ENCODE measurements at regions not wholly inside any gene's neighbourhood (a gene's known extent, or its start where the extent isn't known, plus 50 kb on each side); places are given as distances from the start of the nearest gene placed in this dataset.

GRCh38 chr1:82979593-82980236 lies 1019.2 kb downstream of the TTLL7 start:
- no peak for TF ChIP-seq NR2C2 (CRISPR knock-in tag; IDR thresholded peaks at IDR 0.05)
- TF ChIP-seq CREB1 (CRISPR knock-in tag; IDR thresholded peaks at IDR 0.05), result no peak
- TF ChIP-seq, protein P1, sequence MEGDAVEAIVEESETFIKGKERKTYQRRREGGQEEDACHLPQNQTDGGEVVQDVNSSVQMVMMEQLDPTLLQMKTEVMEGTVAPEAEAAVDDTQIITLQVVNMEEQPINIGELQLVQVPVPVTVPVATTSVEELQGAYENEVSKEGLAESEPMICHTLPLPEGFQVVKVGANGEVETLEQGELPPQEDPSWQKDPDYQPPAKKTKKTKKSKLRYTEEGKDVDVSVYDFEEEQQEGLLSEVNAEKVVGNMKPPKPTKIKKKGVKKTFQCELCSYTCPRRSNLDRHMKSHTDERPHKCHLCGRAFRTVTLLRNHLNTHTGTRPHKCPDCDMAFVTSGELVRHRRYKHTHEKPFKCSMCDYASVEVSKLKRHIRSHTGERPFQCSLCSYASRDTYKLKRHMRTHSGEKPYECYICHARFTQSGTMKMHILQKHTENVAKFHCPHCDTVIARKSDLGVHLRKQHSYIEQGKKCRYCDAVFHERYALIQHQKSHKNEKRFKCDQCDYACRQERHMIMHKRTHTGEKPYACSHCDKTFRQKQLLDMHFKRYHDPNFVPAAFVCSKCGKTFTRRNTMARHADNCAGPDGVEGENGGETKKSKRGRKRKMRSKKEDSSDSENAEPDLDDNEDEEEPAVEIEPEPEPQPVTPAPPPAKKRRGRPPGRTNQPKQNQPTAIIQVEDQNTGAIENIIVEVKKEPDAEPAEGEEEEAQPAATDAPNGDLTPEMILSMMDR (IDR thresholded peaks at IDR 0.05), result no peak
- TF ChIP-seq ATF3 (CRISPR knock-in tag; conservative IDR thresholded peaks at IDR 0.05), result no peak
- TF ChIP-seq ESRRA (CRISPR knock-in tag; IDR thresholded peaks at IDR 0.05; ENCODE audit: borderline replicate concordance), result no peak
- no peak for TF ChIP-seq USF2 (CRISPR knock-in tag; IDR thresholded peaks at IDR 0.05)
- TF ChIP-seq SP1 (CRISPR knock-in tag; conservative IDR thresholded peaks at IDR 0.05), result no peak
- TF ChIP-seq, protein P2, sequence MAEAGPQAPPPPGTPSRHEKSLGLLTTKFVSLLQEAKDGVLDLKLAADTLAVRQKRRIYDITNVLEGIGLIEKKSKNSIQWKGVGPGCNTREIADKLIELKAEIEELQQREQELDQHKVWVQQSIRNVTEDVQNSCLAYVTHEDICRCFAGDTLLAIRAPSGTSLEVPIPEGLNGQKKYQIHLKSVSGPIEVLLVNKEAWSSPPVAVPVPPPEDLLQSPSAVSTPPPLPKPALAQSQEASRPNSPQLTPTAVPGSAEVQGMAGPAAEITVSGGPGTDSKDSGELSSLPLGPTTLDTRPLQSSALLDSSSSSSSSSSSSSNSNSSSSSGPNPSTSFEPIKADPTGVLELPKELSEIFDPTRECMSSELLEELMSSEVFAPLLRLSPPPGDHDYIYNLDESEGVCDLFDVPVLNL (CRISPR knock-in tag; IDR thresholded peaks at IDR 0.05; ENCODE audit: borderline replicate concordance, low read depth), result no peak
- no peak for TF ChIP-seq SMAD4 (CRISPR knock-in tag; IDR thresholded peaks at IDR 0.05)
- TF ChIP-seq CREM (CRISPR knock-in tag; IDR thresholded peaks at IDR 0.05), result no peak
